HepG2 (cell line): ENCODE measurements at regions not wholly inside any gene's neighbourhood (a gene's known extent, or its start where the extent isn't known, plus 50 kb on each side); places are given as distances from the start of the nearest gene placed in this dataset.

Experiments used
- AKAP8 ChIP-seq: sonication (generic); formaldehyde crosslinking; IDR thresholded peaks from 2 replicates; pipeline ENCODE4 v1.5.1; 2020; ENCODE audit warnings: mild to moderate bottlenecking, missing genetic modification reagents
- FOXP4 ChIP-seq: sonication (generic); formaldehyde crosslinking; IDR thresholded peaks from 2 replicates; pipeline ENCODE4 v1.4.0; 2020; ENCODE audit warnings: missing genetic modification reagents
- GFI1 ChIP-seq: sonication (generic); formaldehyde crosslinking; IDR thresholded peaks from 2 replicates; pipeline ENCODE4 v1.5.0; 2020; ENCODE audit warnings: missing genetic modification reagents, mild to moderate bottlenecking, borderline replicate concordance
- HOXD1 ChIP-seq: sonication (generic); formaldehyde crosslinking; IDR thresholded peaks from 2 replicates; pipeline ENCODE4 v1.5.0; 2020; ENCODE audit warnings: missing genetic modification reagents
- KLF6 ChIP-seq: IDR thresholded peaks from 2 replicates; pipeline ENCODE4 v1.8.0; 2016; ENCODE audit warnings: missing biosample characterization, missing genetic modification reagents
- MED13 ChIP-seq: sonication (generic); formaldehyde crosslinking; IDR thresholded peaks from 2 replicates; pipeline ENCODE4 v1.5.0; 2020; ENCODE audit warnings: missing genetic modification reagents
- NCOR1 ChIP-seq: fragments of 200-600 bp; sonication (generic); IDR thresholded peaks from 2 replicates; pipeline ENCODE4 v1.7.0; 2017; ENCODE audit warnings: antibody characterized with exemption, low read length, borderline replicate concordance
- PPARG ChIP-seq: conservative IDR thresholded peaks from 2 replicates; pipeline ENCODE4 v1.6.1; 2016; ENCODE audit warnings: missing biosample characterization, missing genetic modification reagents
- RERE ChIP-seq: IDR thresholded peaks from 2 replicates; pipeline ENCODE4 v1.6.1; 2016; ENCODE audit warnings: low read depth, missing genetic modification reagents, missing compliant biosample characterization
- RNF219 ChIP-seq: sonication (generic); formaldehyde crosslinking; IDR thresholded peaks from 2 replicates; pipeline ENCODE4 v1.5.0; 2020; ENCODE audit warnings: mild to moderate bottlenecking, missing genetic modification reagents
- SP5 ChIP-seq: IDR thresholded peaks from 2 replicates; pipeline ENCODE4 v1.6.1; 2016; ENCODE audit warnings: low read depth, borderline replicate concordance
- ZNF331 ChIP-seq: sonication (generic); formaldehyde crosslinking; IDR thresholded peaks from 2 replicates; pipeline ENCODE4 v1.4.0; 2020; ENCODE audit warnings: missing genetic modification reagents
- ZNF430 ChIP-seq: sonication (generic); formaldehyde crosslinking; IDR thresholded peaks from 2 replicates; pipeline ENCODE4 v1.9.0; 2021; ENCODE audit warnings: mild to moderate bottlenecking, missing genetic modification reagents
- ZNF605 ChIP-seq: sonication (generic); formaldehyde crosslinking; IDR thresholded peaks from 2 replicates; pipeline ENCODE4 v1.8.0; 2022; ENCODE audit warnings: mild to moderate bottlenecking, missing genetic modification reagents
- ZNF614 ChIP-seq: IDR thresholded peaks from 2 replicates; pipeline ENCODE4 v1.6.1; 2018; ENCODE audit warnings: missing biosample characterization, missing genetic modification reagents, inconsistent platforms, borderline replicate concordance
- ZNF615 ChIP-seq: sonication (generic); formaldehyde crosslinking; IDR thresholded peaks from 2 replicates; pipeline ENCODE4 v1.5.0; 2020; ENCODE audit warnings: mild to moderate bottlenecking, missing genetic modification reagents, borderline replicate concordance
- ZSCAN5A ChIP-seq: sonication (generic); formaldehyde crosslinking; IDR thresholded peaks from 2 replicates; pipeline ENCODE4 v1.8.0; 2022; ENCODE audit warnings: mild to moderate bottlenecking, missing genetic modification reagents, borderline replicate concordance

- TF ChIP-seq PPARG (CRISPR knock-in tag) (peak; percentile 78), ZNF430 (CRISPR knock-in tag) (peak; percentile 80; the same call in 1 of the 2 replicates), HOXD1 (peak; percentile 78; the same call in 1 of the 2 replicates), FOXP4 (CRISPR knock-in tag) (peak; percentile 96), ZNF615 (CRISPR knock-in tag) (0 out of 2 replicates have a peak, but pooled peaks have one; percentile 20), KLF6 (CRISPR knock-in tag) (peak; percentile 65; the same call in 1 of the 2 replicates), SP5 (CRISPR knock-in tag) (peak; percentile 36; the same call in 1 of the 2 replicates), RERE (CRISPR knock-in tag) (peak; percentile 82; the same call in 1 of the 2 replicates), NCOR1 (peak; percentile 91), RNF219 (CRISPR knock-in tag) (0 out of 2 replicates have a peak, but pooled peaks have one; percentile 68), ZNF614 (peak; percentile 87; the same call in 1 of the 2 replicates), ZNF331 (CRISPR knock-in tag) (peak; percentile 93), ZSCAN5A (CRISPR knock-in tag) (peak; percentile 95; the same call in 1 of the 2 replicates), MED13 (CRISPR knock-in tag) (peak; percentile 72; the same call in 1 of the 2 replicates), ZNF605 (CRISPR knock-in tag) (peak; percentile 37; the same call in 1 of the 2 replicates), GFI1 (CRISPR knock-in tag) (peak; percentile 92), AKAP8 (CRISPR knock-in tag) (peak; percentile 58; the same call in 1 of the 2 replicates)
Measured at GRCh38 chr1:86805898-86806519, 101.6 kb downstream of the SH3GLB1 start (continued).
